Loucy (cell line): ENCODE measurements at regions not wholly inside any gene's neighbourhood (a gene's known extent, or its start where the extent isn't known, plus 50 kb on each side); places are given as distances from the start of the nearest gene placed in this dataset.

ENCODE experiments used
- CTCF ChIP-seq: fragments of 200-600 bp; sonication (generic); conservative IDR thresholded peaks from 2 replicates; pipeline ENCODE4 v1.5.1; 2014; ENCODE audit warnings: mild to moderate bottlenecking, antibody characterized with exemption, low read length
- EZH2phosphoT487 ChIP-seq: fragments of 200-600 bp; IDR thresholded peaks from 2 replicates; pipeline ENCODE4 v1.6.1; 2018; ENCODE audit warnings: antibody characterized with exemption, mild to moderate bottlenecking, moderate library complexity, borderline replicate concordance

GRCh38 chr4:184526228-184526627 lies 51.9 kb upstream of the IRF2 start:
- no peak for TF ChIP-seq CTCF
- no peak for TF ChIP-seq EZH2phosphoT487
